OCI-LY1 (cell line): ENCODE measurements at regions not wholly inside any gene's neighbourhood (a gene's known extent, or its start where the extent isn't known, plus 50 kb on each side); places are given as distances from the start of the nearest gene placed in this dataset.

Experiments
- H2AFZ ChIP-seq: fragments of 200-600 bp; sonication (generic), shearing (Covaris generic); 2 replicates; pipeline ENCODE4 v1.6.0; 2014; ENCODE audit warnings: antibody characterized with exemption, mild to moderate bottlenecking, low read length
- H3F3A ChIP-seq: fragments of 200-600 bp; sonication (generic), shearing (Covaris generic); 2 replicates; pipeline ENCODE4 v1.6.0; 2014; ENCODE audit warnings: mild to moderate bottlenecking, antibody characterized with exemption, low read length, moderate library complexity; ENCODE audit not compliant: insufficient read depth
- H3K27ac ChIP-seq: fragments of 200-600 bp; sonication (generic); 2 replicates; pipeline ENCODE4 v1.5.1; 2014; ENCODE audit warnings: low read length, mixed run types, mild to moderate bottlenecking, low read depth; ENCODE audit not compliant: poor library complexity, severe bottlenecking
- H3K27me3 ChIP-seq: fragments of 200-600 bp; sonication (generic); 2 replicates; pipeline ENCODE4 v1.6.0; 2014; ENCODE audit warnings: antibody characterized with exemption, mild to moderate bottlenecking, low read length, moderate library complexity; ENCODE audit not compliant: insufficient read depth
- H3K36me3 ChIP-seq: fragments of 200-600 bp; sonication (generic); 2 replicates; pipeline ENCODE4 v1.6.1; 2014; ENCODE audit warnings: mild to moderate bottlenecking, antibody characterized with exemption, low read length, moderate library complexity, mixed read lengths; ENCODE audit not compliant: insufficient read depth
- H3K4me1 ChIP-seq: fragments of 200-600 bp; sonication (generic); 2 replicates; pipeline ENCODE4 v1.5.1; 2014; ENCODE audit warnings: mild to moderate bottlenecking, low read length, moderate library complexity; ENCODE audit not compliant: insufficient read depth, severe bottlenecking
- H3K4me2 ChIP-seq: fragments of 200-600 bp; sonication (generic), shearing (Covaris generic); 2 replicates; pipeline ENCODE4 v1.6.1; 2014; ENCODE audit warnings: low read length
- H3K4me3 ChIP-seq: fragments of 200-600 bp; sonication (generic); 2 replicates; pipeline ENCODE4 v1.5.1; 2014; ENCODE audit warnings: low read length, low read depth, mild to moderate bottlenecking, mixed read lengths; ENCODE audit not compliant: poor library complexity, severe bottlenecking
- H3K79me2 ChIP-seq: fragments of 200-600 bp; shearing (Covaris generic); 2 replicates; pipeline ENCODE4 v1.6.1; 2016; ENCODE audit warnings: mixed run types, low read length, mixed read lengths; ENCODE audit not compliant: insufficient read depth
- H3K9ac ChIP-seq: fragments of 200-600 bp; sonication (generic), shearing (Covaris generic); 2 replicates; pipeline ENCODE4 v1.6.1; 2014; ENCODE audit warnings: mild to moderate bottlenecking, low read length, mixed read lengths
- H3K9me2 ChIP-seq: fragments of 200-600 bp; sonication (generic), shearing (Covaris generic); 2 replicates; pipeline ENCODE4 v1.6.1; 2014; ENCODE audit warnings: low read depth, mild to moderate bottlenecking, low read length, mixed read lengths
- H3K9me3 ChIP-seq: fragments of 200-600 bp; shearing (Covaris generic); 2 replicates; pipeline ENCODE4 v1.6.1; 2014; ENCODE audit warnings: low read length, mixed read lengths
- H4K20me1 ChIP-seq: fragments of 200-600 bp; sonication (generic), shearing (Covaris generic); 2 replicates; pipeline ENCODE4 v1.6.0; 2016; ENCODE audit warnings: mild to moderate bottlenecking, low read length; ENCODE audit not compliant: insufficient read depth
- EZH2 ChIP-seq: fragments of 200-600 bp; sonication (generic), shearing (Covaris generic); IDR thresholded peaks from 2 replicates; pipeline ENCODE4 v1.8.0; 2017; ENCODE audit warnings: borderline replicate concordance, mixed run types, mild to moderate bottlenecking, antibody characterized with exemption, low read length, moderate library complexity, mixed read lengths
- TF ChIP-seq, protein P1 (sequence below): fragments of 200-600 bp; sonication (generic), shearing (Covaris generic); IDR thresholded peaks from 2 replicates; pipeline ENCODE4 v1.5.1; 2017; ENCODE audit warnings: mild to moderate bottlenecking, antibody characterized with exemption, low read length, moderate library complexity, mixed read lengths

DNA sequence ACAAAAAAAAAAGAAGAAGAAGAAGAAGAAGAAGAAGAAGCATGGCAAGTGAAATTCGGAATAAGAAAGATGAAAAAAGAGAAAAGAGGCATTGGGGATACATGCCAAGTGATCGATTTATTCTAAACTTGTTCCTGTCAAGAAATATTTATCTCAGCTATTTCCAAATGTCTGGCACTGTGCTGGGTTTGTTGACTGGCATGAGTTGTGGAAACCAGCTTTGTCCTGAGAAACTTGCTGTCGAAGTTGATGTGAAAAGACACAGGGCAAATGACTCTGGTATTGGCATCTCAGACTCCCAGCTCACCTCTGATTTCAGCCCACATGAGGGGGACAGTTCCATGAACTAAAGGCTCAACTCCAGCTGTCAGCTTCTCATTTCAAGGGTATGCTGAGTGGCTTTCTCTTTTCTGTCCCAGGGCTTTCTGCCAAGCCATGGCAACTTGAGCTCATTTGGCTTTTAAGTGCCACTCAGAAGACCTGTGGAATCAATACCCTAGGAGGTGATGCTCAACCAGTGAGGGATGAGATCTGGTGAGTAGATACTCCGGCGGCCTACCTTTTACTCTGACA is 253.3 kb upstream of the JAG1 start:
- Histone ChIP-seq H3K9me3 (no peaks in the 10 kb centered on the region), H3K4me1 (no peaks in the 10 kb centered on the region), H3K27ac (no peak overlapping the region), H3K27me3 (0 out of 2 replicates have a peak, but pooled peaks cover 3% of the 10 kb centered on the region), H2AFZ (no peak overlapping the region), H3K36me3 (no peaks in the 10 kb centered on the region), H3K9me2 (no peaks in the 10 kb centered on the region), H3K4me3 (no peak overlapping the region), H3K4me2 (no peak overlapping the region), H3K9ac (no peak overlapping the region), H3K79me2 (no peaks in the 10 kb centered on the region), H3F3A (no peaks in the 10 kb centered on the region), H4K20me1 (no peaks in the 10 kb centered on the region)
- TF ChIP-seq EZH2, result no peak
- TF ChIP-seq, protein P1, sequence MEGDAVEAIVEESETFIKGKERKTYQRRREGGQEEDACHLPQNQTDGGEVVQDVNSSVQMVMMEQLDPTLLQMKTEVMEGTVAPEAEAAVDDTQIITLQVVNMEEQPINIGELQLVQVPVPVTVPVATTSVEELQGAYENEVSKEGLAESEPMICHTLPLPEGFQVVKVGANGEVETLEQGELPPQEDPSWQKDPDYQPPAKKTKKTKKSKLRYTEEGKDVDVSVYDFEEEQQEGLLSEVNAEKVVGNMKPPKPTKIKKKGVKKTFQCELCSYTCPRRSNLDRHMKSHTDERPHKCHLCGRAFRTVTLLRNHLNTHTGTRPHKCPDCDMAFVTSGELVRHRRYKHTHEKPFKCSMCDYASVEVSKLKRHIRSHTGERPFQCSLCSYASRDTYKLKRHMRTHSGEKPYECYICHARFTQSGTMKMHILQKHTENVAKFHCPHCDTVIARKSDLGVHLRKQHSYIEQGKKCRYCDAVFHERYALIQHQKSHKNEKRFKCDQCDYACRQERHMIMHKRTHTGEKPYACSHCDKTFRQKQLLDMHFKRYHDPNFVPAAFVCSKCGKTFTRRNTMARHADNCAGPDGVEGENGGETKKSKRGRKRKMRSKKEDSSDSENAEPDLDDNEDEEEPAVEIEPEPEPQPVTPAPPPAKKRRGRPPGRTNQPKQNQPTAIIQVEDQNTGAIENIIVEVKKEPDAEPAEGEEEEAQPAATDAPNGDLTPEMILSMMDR, result no peak

DNA sequence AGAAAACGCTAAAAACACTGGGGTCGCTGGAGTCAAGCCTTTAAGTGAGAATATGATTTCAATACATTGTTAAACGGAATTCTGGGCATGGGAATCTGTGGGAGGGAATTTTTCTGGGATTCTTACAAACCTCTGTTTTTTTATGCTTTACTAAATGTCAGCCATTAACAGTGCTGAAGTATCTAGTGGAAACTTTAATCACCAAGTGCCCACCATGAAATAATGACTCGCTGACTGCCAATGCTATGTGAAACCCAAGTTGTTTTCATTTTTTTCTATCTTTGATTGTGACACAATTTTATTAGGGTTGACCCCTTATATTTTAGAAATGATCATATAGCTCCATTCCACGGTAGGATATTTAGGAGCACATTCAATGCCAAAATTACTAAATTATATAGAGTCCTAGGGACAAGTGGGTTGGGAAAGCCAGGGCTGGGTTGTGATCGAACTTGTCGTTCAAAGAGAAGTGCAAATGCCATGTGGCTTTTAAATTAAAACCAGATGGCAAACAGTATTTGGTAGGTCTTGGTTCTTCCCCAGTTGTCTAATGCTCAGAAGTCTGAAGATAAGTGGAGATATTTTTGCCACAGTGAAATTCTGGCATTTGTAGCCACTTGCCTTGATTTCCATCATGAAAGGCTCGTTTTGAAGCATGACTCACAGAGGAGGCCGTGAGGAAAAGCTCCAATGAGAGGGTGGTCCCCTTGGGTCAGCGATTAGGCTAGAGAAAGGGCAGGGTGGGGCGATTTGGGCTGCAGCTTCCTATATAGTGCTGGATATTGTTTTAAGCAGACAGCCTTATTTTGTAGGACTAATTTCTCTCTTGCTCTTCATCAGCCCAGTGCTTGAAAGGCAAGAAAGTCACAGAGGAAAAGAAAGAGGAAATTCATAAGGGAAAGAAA is 254.4 kb upstream of the JAG1 start:
- Histone ChIP-seq H3F3A (no peaks in the 10 kb centered on the region), H3K4me3 (no peak overlapping the region), H4K20me1 (no peaks in the 10 kb centered on the region), H3K9ac (no peak overlapping the region), H3K27me3 (0 out of 2 replicates have a peak, but pooled peaks cover 3% of the 10 kb centered on the region), H3K36me3 (no peaks in the 10 kb centered on the region), H3K9me3 (no peaks in the 10 kb centered on the region), H3K79me2 (no peaks in the 10 kb centered on the region), H3K4me2 (no peak overlapping the region), H2AFZ (no peak overlapping the region), H3K27ac (no peak overlapping the region), H3K4me1 (no peaks in the 10 kb centered on the region), H3K9me2 (no peaks in the 10 kb centered on the region)
- TF ChIP-seq EZH2, result no peak
- TF ChIP-seq, protein P1, result no peak

DNA sequence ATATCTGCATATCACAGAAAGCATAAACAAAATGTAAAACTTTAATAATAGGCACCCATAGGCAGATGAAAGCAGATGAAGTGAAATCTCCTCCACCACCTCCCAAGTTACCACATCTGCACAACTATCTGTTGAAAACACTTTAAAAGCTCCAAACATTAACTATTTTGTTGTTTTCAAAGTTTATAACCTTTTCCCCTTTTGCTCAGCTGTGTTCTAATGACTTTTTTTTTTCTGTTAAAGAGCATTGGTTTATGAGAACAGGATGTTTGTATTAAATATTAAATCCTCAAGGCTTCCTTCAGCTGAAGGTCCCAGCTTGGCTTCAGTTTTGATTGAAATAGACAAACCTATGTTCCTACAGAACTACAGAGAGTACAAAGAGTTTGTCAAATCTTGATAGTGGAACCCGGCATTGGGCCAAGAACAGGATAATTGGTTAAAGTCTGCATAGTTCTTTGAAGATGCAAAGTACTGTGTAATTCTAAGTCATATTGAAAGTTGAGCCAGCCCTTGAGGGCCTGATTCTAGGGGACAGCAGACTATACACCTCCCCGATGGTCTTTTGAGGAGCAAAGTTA is 255.1 kb upstream of the JAG1 start:
- Histone ChIP-seq H3K36me3 (no peaks in the 10 kb centered on the region), H3K9me2 (no peaks in the 10 kb centered on the region), H2AFZ (no peak overlapping the region), H3K27me3 (0 out of 2 replicates have a peak, but pooled peaks cover 3% of the 10 kb centered on the region), H3K79me2 (no peaks in the 10 kb centered on the region), H3K4me1 (no peaks in the 10 kb centered on the region), H3F3A (no peaks in the 10 kb centered on the region), H3K9ac (no peak overlapping the region), H3K4me2 (no peak overlapping the region), H3K4me3 (no peak overlapping the region), H3K9me3 (no peaks in the 10 kb centered on the region), H3K27ac (no peak overlapping the region), H4K20me1 (no peaks in the 10 kb centered on the region)
- TF ChIP-seq EZH2, result no peak
- TF ChIP-seq, protein P1, result no peak
